ENCODE measurements at regions not wholly inside any gene's neighbourhood (a gene's known extent, or its start where the extent isn't known, plus 50 kb on each side); places are given as distances from the start of the nearest gene placed in this dataset.

- WGBS, 3 donors: 60 to 75% (median 60%) methylated on average over 18 to 19 of the region's 19 CpGs
- Histone ChIP-seq H3K27ac (no peak overlapping the region), H3K36me3 (no peaks in the 10 kb centered on the region), H3K4me1 (ENCODE audit: insufficient read depth) (no peaks in the 10 kb centered on the region), H3K4me3 (no peak overlapping the region), H3K9me3 (no peaks in the 10 kb centered on the region), H3K27me3 (no peaks in the 10 kb centered on the region)
- no peak for TF ChIP-seq POLR2A (IDR thresholded peaks at IDR 0.05)
- no peak for TF ChIP-seq CTCF (IDR thresholded peaks at IDR 0.05)
- DNase-seq: no peak
- intact Hi-C loops (cut with DNase I): no loop called here
Measured at GRCh38 chr22:23511627-23512347, 68.3 kb downstream of the IGLL1 start.

GRCh38 chr22:23509571-23510302, 70.4 kb downstream of the IGLL1 start:
- peak overlapping the region in 1 of 2 donors; percentile 33 for H3K27ac ChIP-seq
- H3K27me3 ChIP-seq: no peaks in the 10 kb centered on the region
- no peak for TF ChIP-seq CTCF (IDR thresholded peaks at IDR 0.05)
- TF ChIP-seq POLR2A (IDR thresholded peaks at IDR 0.05): no peak
- no peak for TF ChIP-seq EP300 (IDR thresholded peaks at IDR 0.05)
- no peak overlapping the region for H3K4me3 ChIP-seq
- WGBS, 3 donors: 63 to 71% (median 68%) methylated on average over 11 of the region's 11 CpGs
- intact Hi-C loops (cut with DNase I): loop anchor here in 1 of 4 donors (10.0 kb wide), 1 partner anchor 55 kb away; no protein-coding TSS in a partner anchor
- H3K4me1 ChIP-seq (ENCODE audit: insufficient read depth): peaks cover 2% of the 10 kb centered on the region
- peak in 3 of 5 donors; percentile 33 to 52 (median 45) for DNase-seq
- no peaks in the 10 kb centered on the region for H3K36me3 ChIP-seq
- no peaks in the 10 kb centered on the region for H3K9me3 ChIP-seq

- DNase-seq: peak; percentile 73 to 84 (median 77)
Measured at GRCh38 chr22:23504516-23504915, 75.6 kb downstream of the IGLL1 start.

More at GRCh38 chr22:23504516-23504915, 75.6 kb downstream of the IGLL1 start:
- Histone ChIP-seq H3K4me3 (no peak overlapping the region), H3K9me3 (no peaks in the 10 kb centered on the region), H3K4me1 (ENCODE audit: insufficient read depth) (peaks cover 20% of the 10 kb centered on the region), H3K27me3 (no peaks in the 10 kb centered on the region), H3K27ac (peak overlapping the region; percentile 81 to 93), H3K36me3 (no peaks in the 10 kb centered on the region)
- 3 to 5% (median 4%) methylated on average over 10 of the region's 10 CpGs for WGBS, 3 donors
- intact Hi-C loops (cut with DNase I): loop anchor here in 1 of 4 donors (10.0 kb wide), 1 partner anchor 50 kb away; no protein-coding TSS in a partner anchor
- TF ChIP-seq POLR2A (IDR thresholded peaks at IDR 0.05) (no peak), EP300 (IDR thresholded peaks at IDR 0.05) (no peak), CTCF (IDR thresholded peaks at IDR 0.05) (no peak)
